Skeletal muscle satellite cell (primary cell): ENCODE measurements at regions not wholly inside any gene's neighbourhood (a gene's known extent, or its start where the extent isn't known, plus 50 kb on each side); places are given as distances from the start of the nearest gene placed in this dataset.

Experiments
- H3K27me3 ChIP-seq: 2 replicates; pipeline ENCODE4 v1.7.0; 2013; ENCODE audit warnings: low read length; ENCODE audit not compliant: control insufficient read depth, insufficient read depth
- H3K36me3 ChIP-seq: 2 replicates; pipeline ENCODE4 v1.7.0; 2013; ENCODE audit warnings: mild to moderate bottlenecking, control low read depth, low read length; ENCODE audit not compliant: insufficient read depth
- H3K4me1 ChIP-seq: 2 replicates; pipeline ENCODE4 v1.7.0; 2013; ENCODE audit warnings: low read length; ENCODE audit not compliant: control insufficient read depth, insufficient read depth
- H3K4me2 ChIP-seq: 2 replicates; pipeline ENCODE4 v1.7.0; 2013; ENCODE audit warnings: mild to moderate bottlenecking, low read length
- H3K4me3 ChIP-seq: 2 replicates; pipeline ENCODE4 v1.7.0; 2013; ENCODE audit warnings: low read length
- H3K9ac ChIP-seq: 2 replicates; pipeline ENCODE4 v1.7.0; 2013; ENCODE audit warnings: mild to moderate bottlenecking, low read depth, low read length, moderate library complexity
- H3K9me3 ChIP-seq: replicated peaks from 2 replicates; pipeline ENCODE4 v1.7.0; 2013; ENCODE audit warnings: mild to moderate bottlenecking, control low read depth, low read length

GRCh38 chr7:84611391-84611790 is 416.8 kb upstream of the SEMA3A start:
- Histone ChIP-seq H3K4me1 (no peaks in the 10 kb centered on the region), H3K9ac (no peak overlapping the region), H3K36me3 (no peaks in the 10 kb centered on the region), H3K27me3 (no peaks in the 10 kb centered on the region), H3K9me3 (no peaks in the 10 kb centered on the region), H3K4me3 (no peak overlapping the region), H3K4me2 (no peak overlapping the region)

DNA sequence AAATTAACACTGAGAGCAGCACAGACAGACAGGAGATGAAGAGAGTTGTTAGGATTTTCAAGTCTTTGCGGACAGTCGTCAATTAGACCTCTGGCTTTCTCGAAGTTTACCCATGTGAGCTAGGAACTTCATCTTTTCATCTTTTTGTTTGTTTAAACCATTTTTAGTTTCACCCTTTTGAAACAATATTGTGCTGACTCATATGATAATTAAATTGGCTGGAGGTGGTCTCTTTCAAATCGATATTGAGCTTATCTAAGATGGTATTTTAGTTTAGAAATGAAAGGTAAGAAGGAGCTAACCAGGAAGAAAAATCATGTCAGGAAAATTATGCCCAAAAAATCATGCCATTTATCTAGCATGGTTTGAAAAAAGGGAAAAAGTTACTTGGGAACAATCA is 415.8 kb upstream of the SEMA3A start:
- H3K9ac ChIP-seq: no peak overlapping the region
- no peaks in the 10 kb centered on the region for H3K9me3 ChIP-seq
- no peak overlapping the region for H3K4me2 ChIP-seq
- no peaks in the 10 kb centered on the region for H3K36me3 ChIP-seq
- H3K4me3 ChIP-seq: no peak overlapping the region
- no peaks in the 10 kb centered on the region for H3K4me1 ChIP-seq
- H3K27me3 ChIP-seq: no peaks in the 10 kb centered on the region

- Histone ChIP-seq H3K27me3 (no peaks in the 10 kb centered on the region), H3K4me2 (no peak overlapping the region), H3K9me3 (no peaks in the 10 kb centered on the region), H3K9ac (no peak overlapping the region), H3K36me3 (no peaks in the 10 kb centered on the region), H3K4me1 (no peaks in the 10 kb centered on the region), H3K4me3 (no peak overlapping the region)
Measured at GRCh38 chr7:84605301-84605700, 410.7 kb upstream of the SEMA3A start.

DNA sequence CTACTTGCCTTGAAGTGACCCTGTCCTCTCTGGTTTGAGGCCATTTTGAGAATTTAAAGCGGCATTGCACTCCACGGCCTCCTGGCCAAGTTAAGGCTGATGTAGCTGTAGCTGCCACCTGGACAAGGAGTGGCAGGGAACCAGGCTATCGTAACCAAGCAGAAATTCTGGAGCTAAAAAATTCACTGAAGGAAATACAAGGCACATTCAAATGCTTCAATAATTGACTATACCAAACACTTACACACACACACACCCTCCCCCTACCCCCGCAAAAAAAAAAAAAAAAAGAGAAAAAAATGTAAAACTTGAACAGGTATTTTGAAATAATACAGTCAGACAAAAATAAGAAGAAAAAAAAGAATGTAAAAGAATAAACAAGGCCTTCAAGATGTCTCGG is 409.0 kb upstream of the SEMA3A start:
- H3K36me3 ChIP-seq: no peaks in the 10 kb centered on the region
- H3K27me3 ChIP-seq: no peaks in the 10 kb centered on the region

GRCh38 chr7:84595026-84595425 is 400.4 kb upstream of the SEMA3A start:
- Histone ChIP-seq H3K4me1 (no peaks in the 10 kb centered on the region), H3K4me3 (no peak overlapping the region), H3K27me3 (no peaks in the 10 kb centered on the region), H3K36me3 (no peaks in the 10 kb centered on the region), H3K9ac (no peak overlapping the region), H3K4me2 (no peak overlapping the region), H3K9me3 (no peaks in the 10 kb centered on the region)

More for the DNA sequence above, 409.0 kb upstream of the SEMA3A start:
- Histone ChIP-seq H3K4me2 (no peak overlapping the region), H3K4me3 (no peak overlapping the region), H3K9ac (no peak overlapping the region), H3K4me1 (no peaks in the 10 kb centered on the region), H3K9me3 (no peaks in the 10 kb centered on the region)

DNA sequence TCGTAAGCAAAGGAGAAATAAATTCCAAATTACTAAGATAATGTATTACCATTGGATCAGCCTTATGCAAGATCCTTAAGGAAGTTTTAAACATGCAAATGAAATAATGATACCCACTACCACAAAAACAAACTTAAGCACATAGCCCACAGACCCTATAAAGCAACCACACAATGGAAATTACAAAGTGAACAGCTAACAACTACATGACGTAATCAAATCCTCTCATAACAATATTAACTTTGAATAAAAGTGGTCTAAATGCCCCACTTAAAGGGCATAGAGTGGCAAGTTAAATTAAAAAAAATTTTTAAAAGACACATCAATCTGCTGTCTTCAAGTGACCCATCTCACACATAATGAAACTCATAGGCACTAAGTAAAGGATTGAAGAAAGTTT is 397.3 kb upstream of the SEMA3A start:
- H3K27me3 ChIP-seq: no peaks in the 10 kb centered on the region
- H3K4me1 ChIP-seq: no peaks in the 10 kb centered on the region
- no peak overlapping the region for H3K4me2 ChIP-seq
- no peaks in the 10 kb centered on the region for H3K9me3 ChIP-seq
- H3K36me3 ChIP-seq: no peaks in the 10 kb centered on the region
- H3K4me3 ChIP-seq: no peak overlapping the region
- H3K9ac ChIP-seq: no peak overlapping the region

DNA sequence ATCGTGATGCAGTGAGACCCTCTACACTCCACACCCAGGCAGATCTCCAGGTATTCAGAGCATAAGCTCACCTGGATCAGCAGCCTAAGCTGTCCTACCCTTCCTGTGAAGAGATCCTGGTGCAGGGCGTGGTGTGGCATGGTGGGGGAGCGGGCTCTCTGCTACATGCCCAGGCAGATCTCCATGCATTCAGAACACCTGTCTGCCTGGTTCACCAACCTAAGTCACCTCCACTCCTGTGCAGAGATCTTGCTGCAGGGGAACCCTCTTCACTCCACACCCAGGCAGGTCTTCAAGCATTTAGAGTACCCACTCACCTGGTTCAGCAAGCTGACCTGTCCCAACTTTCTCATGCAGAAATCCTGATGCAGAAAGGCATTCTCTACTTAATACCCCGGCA is 394.4 kb upstream of the SEMA3A start:
- no peak overlapping the region for H3K4me2 ChIP-seq
- H3K4me3 ChIP-seq: no peak overlapping the region
- no peaks in the 10 kb centered on the region for H3K9me3 ChIP-seq
- no peaks in the 10 kb centered on the region for H3K27me3 ChIP-seq
- no peak overlapping the region for H3K9ac ChIP-seq
- H3K4me1 ChIP-seq: no peaks in the 10 kb centered on the region
- no peaks in the 10 kb centered on the region for H3K36me3 ChIP-seq

- Histone ChIP-seq H3K4me3 (no peak overlapping the region), H3K9me3 (no peaks in the 10 kb centered on the region), H3K9ac (no peak overlapping the region), H3K27me3 (no peaks in the 10 kb centered on the region), H3K4me1 (no peaks in the 10 kb centered on the region), H3K4me2 (no peak overlapping the region), H3K36me3 (no peaks in the 10 kb centered on the region)
Measured at GRCh38 chr7:84583331-84583730, 388.7 kb upstream of the SEMA3A start.

- Histone ChIP-seq H3K4me1 (no peaks in the 10 kb centered on the region), H3K4me2 (no peak overlapping the region), H3K27me3 (no peaks in the 10 kb centered on the region), H3K9me3 (no peaks in the 10 kb centered on the region), H3K9ac (no peak overlapping the region), H3K36me3 (no peaks in the 10 kb centered on the region), H3K4me3 (no peak overlapping the region)
Measured at GRCh38 chr7:84582747-84583146, 388.2 kb upstream of the SEMA3A start.

DNA sequence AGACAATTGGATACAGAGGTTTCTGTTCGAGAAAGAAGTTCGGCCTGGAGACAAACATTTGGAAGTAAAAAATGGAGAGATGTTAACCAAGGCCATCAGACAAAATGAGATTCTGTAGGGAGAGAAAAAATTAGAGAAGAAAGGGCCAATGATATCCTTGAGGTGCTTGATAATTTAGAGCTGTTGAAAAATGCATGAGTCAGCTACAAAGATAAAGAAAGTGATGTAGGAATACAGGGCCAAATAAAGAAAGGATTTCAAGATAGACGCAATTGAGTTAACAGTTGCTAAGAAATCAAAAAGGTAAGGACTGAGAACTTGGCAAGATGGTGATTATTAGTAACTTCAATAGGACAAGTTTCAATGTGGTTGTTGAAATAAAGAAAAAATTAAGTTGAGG is 384.2 kb upstream of the SEMA3A start:
- Histone ChIP-seq H3K9ac (no peak overlapping the region), H3K4me3 (no peak overlapping the region), H3K9me3 (no peaks in the 10 kb centered on the region), H3K4me2 (no peak overlapping the region), H3K4me1 (no peaks in the 10 kb centered on the region), H3K36me3 (no peaks in the 10 kb centered on the region), H3K27me3 (no peaks in the 10 kb centered on the region)

- Histone ChIP-seq H3K4me1 (no peaks in the 10 kb centered on the region), H3K9ac (no peak overlapping the region), H3K36me3 (no peaks in the 10 kb centered on the region), H3K4me3 (no peak overlapping the region), H3K4me2 (no peak overlapping the region), H3K27me3 (no peaks in the 10 kb centered on the region), H3K9me3 (no peaks in the 10 kb centered on the region)
Measured at GRCh38 chr7:84568781-84569180, 374.2 kb upstream of the SEMA3A start.

DNA sequence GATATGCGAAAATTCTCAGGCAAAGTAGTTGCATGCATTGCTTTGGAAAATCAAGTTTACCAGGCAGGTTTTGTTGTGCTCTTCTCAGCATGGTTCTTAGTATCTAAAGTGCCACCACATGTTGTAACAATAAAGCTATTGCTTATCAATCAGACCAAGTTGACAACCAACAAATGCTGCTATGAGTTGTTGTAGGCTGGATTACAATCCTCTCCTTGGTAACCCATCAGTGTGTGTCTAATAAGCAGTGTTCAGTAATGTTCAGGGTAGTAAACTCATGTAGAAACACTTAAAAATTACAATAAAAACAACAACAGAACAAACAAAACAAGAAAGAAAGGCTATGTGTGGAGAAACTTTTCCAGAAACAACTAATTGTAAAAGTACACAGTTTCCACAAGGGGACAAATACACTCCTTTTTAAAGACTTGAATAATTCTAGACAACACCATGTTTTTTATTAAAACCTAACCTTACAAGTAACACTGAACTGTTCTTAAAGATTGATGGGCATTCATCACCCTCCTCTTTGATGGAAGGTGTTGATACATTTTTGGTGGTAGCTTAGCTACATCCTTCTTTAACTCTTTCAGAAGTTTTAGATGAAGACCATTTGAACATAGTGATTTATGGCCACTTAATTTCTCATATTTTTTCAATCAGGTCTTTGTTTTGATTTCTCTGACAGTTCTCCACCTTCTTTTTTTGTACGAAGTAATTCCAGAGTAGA is 370.9 kb upstream of the SEMA3A start:
- Histone ChIP-seq H3K4me3 (no peak overlapping the region), H3K27me3 (no peaks in the 10 kb centered on the region), H3K4me1 (no peaks in the 10 kb centered on the region), H3K9me3 (no peaks in the 10 kb centered on the region), H3K9ac (no peak overlapping the region), H3K36me3 (no peaks in the 10 kb centered on the region), H3K4me2 (no peak overlapping the region)
